ENCODE measurements at regions not wholly inside any gene's neighbourhood (a gene's known extent, or its start where the extent isn't known, plus 50 kb on each side); places are given as distances from the start of the nearest gene placed in this dataset.
"Not testable (repeated sequence)": the region's sequence is repeated elsewhere in the genome, so short reads cannot be mapped to it uniquely, and the experiment has no call there.

DNA sequence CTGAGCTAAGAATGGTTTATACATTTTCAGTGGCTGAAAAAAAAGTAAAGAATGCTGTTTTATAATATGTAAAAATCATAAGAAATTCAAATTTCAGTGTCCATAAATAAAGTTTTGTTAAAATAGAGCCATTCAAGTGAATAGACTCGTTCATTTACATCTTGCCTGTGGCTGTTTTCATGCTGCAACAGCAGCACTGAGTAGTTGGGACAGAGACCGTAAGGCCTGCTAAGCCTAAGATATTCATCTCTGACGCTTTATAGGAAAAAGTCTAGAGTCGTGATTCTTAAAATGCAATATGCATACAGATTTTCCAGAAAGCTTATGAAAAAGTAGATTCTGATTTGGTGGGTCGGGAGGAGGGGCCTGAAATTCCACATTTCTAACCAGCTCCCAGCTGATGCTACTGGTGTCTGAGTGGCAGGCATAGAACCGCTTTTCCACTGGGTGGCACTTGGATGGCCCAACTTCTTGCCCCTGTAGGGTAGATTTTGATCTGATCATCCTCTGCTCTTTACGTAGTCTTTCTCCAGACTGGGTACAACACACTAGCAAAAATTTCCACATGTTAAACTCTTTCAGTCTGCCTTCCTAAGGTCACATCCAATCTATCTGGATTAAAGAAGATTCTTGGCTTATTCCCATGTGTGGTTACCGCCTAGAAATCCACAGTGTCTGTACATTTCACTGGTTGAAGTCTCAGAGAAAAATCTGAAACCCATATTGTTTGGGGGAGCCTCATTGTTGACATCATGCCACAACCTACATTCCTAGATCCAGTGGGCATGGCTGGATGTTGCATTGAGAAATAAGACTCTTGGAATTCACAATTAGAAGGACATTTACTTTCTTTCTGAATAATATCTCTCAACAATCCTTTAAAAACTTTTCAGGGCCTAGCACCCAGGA, 151.2 kb downstream of the C12orf75 start:
- no peak for DNase-seq (ENCODE audit: low read depth in 2 of 2)

- no peak for DNase-seq (ENCODE audit: low read depth in 2 of 2)
These were observed 152.5 kb downstream of the C12orf75 start for GRCh38 chr12:105482951-105483350.

DNA sequence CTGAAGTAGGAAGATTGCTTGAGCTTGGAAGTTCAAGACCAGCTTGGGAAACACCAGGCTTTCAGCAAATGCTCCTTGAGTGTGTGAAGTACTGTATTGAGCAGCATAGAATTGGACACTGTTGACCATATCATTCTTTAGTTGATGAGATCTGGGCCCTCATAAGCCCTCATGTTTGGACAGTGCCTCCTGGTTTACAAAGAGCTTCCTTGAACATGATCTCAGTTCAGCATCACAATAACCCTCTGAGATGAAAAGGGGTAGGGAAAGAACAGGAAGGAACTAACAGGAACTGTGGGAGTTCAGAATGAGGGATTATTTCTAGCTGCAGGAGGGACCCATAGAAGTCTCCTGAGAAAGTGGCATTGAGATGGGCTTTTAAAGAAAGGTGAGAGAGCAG, 153.2 kb downstream of the C12orf75 start:
- no peak for DNase-seq (ENCODE audit: low read depth in 2 of 2)

- peak; percentile 45 to 97 for DNase-seq (ENCODE audit: low read depth in 2 of 2)
These were observed 154.9 kb downstream of the C12orf75 start for GRCh38 chr12:105485321-105485910.

- DNase-seq (ENCODE audit: low read depth in 2 of 2): peak in 1 of 2 donors; percentile 64
These were observed 155.4 kb downstream of the C12orf75 start for GRCh38 chr12:105485921-105486320.

GRCh38 chr12:105487963-105488362, 157.5 kb downstream of the C12orf75 start:
- peak; percentile 98 for DNase-seq (ENCODE audit: low read depth in 2 of 2)

- no peak for DNase-seq (ENCODE audit: low read depth in 2 of 2)
These were observed 162.4 kb downstream of the C12orf75 start for GRCh38 chr12:105492591-105493545.

- DNase-seq (ENCODE audit: low read depth in 2 of 2): no peak
These were observed 168.7 kb downstream of the C12orf75 start for GRCh38 chr12:105499205-105499604.

DNA sequence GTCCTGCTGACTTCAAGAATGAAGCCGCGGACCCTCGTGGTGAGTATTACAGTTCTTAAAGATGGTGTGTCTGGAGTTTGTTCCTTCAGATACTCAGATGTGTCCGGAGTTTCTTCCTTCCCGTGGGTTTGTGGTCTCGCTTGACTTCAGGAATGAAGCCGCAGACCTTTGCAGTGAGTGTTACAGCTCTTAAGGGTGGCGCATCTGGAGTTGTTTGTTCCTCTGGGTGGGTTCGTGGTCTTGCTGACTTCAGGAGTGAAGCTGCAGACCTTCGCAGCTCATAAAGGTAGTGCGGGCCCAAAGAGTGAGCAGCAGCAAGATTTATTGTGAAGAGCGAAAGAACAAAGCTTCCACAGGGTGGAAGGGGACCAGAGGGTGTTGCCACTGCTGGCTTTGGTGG, 170.2 kb downstream of the C12orf75 start:
- not testable (repeated sequence) for DNase-seq (ENCODE audit: low read depth in 2 of 2)

DNA sequence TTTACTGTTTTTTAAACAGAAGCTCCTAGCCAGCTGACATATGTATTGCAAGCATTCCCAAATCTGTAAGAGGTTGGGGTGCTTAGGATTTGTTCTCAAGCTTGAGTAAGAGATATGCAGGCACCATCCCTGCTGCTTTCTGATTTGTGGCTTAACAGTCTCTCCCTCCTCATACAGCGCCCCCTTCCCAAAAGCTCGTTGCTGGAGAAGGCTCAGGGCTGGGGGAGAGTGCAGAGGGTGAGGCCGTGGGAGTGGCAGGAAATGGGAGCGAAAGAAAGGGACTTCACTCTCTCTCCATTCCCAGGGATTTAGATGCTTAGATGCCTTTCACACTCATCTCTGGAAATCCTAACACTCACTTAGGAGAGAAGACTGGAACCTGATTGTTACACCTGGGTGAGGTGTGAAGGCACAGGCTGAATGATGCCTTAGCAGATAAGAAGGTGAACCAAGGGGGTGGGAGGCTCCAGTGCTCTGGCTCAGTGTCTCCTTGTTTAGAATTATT, 172.0 kb downstream of the C12orf75 start:
- DNase-seq (ENCODE audit: low read depth in 2 of 2): no peak

- no peak for DNase-seq (ENCODE audit: low read depth in 2 of 2)
These were observed 173.1 kb downstream of the C12orf75 start for GRCh38 chr12:105503619-105504018.

DNA sequence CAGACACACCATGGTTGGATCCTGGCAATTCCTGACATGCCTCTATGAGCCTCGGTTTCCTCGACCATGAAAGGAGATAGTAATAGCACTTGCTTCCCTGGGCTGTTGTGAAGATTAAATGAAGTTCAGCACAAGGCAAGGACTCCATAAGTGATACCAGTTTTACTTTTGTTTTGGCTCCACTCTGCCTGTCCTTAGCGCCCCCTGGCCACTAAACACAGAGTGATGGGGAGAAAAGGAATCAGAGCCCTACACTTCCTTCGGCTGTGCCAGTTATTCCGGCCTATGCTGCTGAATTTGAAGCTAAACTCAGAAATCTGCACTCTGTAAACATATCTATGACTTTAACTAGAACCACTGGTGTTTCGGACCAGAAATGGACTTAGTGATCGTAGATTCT, 173.8 kb downstream of the C12orf75 start:
- no peak for DNase-seq (ENCODE audit: low read depth in 2 of 2)

GRCh38 chr12:105506678-105507310, 176.3 kb downstream of the C12orf75 start:
- no peak for DNase-seq (ENCODE audit: low read depth in 2 of 2)

DNA sequence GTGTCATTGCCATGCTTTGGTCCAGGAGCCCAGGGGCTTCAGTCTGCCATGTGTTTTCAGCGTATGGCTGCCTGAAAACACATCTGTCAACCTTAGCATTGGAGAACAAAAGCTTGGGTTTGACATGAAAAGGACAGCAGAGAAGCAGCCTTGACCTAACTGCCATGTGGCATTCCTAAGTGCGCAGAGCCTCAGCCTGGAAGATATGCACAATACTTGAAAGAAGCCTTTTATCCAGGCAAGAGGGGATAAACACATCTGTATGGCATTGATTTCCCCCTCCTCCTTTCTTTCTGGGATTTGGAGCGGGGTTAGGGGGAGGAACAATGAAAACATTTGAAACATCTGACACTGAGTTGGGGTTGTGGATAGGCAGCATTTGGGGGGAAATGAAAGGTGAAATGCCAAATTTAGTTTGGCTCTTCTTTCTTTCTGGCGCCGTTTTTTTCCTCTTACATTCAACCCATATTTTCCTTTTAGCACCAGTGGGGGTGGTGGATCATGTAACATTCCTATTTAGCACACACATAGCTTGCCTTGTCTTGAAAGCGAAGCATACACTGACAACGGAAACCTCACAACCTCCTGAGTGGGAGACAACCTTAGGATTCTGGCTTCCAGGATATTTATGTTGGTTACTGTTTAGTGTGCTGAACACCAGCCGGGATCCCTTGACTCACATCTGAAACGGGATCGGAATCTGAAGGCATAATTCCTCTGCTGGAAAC, 177.0 kb downstream of the C12orf75 start:
- DNase-seq (ENCODE audit: low read depth in 2 of 2): peak; percentile 50 to 55

DNA sequence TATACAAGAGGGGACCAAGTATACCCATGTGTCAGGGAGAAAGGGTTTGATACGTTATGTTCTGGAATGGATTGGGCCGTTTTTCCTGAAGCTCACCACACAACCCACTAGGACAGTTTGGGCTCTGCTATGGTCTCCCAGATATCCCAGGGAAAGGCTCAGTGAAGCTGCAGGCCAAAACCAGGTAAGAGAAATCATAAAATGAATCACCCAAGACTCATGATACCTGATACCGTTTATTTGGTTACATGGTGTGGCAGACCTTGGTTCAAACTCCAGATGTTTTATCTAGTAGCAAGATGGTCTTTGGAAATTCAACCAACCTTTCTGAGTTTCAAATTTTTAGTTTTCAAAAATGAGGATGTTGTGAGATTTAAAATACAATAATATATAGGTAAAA, 177.6 kb downstream of the C12orf75 start:
- DNase-seq (ENCODE audit: low read depth in 2 of 2): no peak

GRCh38 chr12:105510526-105510925, 180.0 kb downstream of the C12orf75 start:
- DNase-seq (ENCODE audit: low read depth in 2 of 2): no peak

- not testable (repeated sequence) for DNase-seq (ENCODE audit: low read depth in 2 of 2)
These were observed 182.4 kb downstream of the C12orf75 start for GRCh38 chr12:105512861-105513260.

DNA sequence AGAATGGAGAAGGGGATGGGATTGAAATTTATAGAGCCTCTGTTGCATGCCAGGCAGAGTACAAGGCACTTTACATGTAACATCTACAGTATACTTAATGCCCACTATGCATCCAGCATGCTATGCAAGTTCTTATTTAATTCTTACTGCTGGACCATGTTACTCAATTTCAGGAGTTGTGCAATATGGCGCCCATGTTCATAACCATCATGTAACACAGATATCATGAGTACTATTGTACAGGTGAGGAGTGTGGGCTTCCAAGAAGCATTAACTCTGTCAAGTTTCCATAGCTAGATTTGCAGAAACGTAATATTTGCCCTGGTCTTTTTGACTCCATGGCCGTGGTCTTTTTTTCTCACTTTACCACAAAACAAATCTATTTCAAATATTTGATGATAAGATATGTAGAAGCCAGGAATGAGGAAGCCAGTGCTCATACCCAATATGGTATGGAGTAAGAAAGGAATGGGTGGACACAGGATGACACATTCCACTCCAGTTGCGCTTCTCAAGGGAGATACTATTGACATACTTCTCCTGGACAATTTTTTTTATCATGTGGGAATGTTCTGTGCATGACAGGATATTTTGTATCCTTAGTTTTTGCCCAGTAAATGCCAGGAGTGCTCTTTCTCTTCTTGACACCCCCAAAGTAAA, 191.8 kb downstream of the C12orf75 start:
- DNase-seq (ENCODE audit: low read depth in 2 of 2): no peak

GRCh38 chr12:105523164-105524057, 192.9 kb downstream of the C12orf75 start:
- peak in 1 of 2 donors; percentile 16 for DNase-seq (ENCODE audit: low read depth in 2 of 2)
